Right lobe of liver (tissue), 4 donors: ENCODE measurements at regions not wholly inside any gene's neighbourhood (a gene's known extent, or its start where the extent isn't known, plus 50 kb on each side); places are given as distances from the start of the nearest gene placed in this dataset.

Experiments
- CTCF ChIP-seq, 4 donors: fragments of 200-600 bp in 3 of 4; fragments of 450-650 bp in 1 of 4; IDR thresholded peaks; one replicate each; pipeline versions ENCODE4 v1.5.1 to v1.8.0; 2016 to 2022; ENCODE audit warnings: antibody characterized with exemption in 4 of 4, mild to moderate bottlenecking in 2 of 4
- POLR2A ChIP-seq: fragments of 450-650 bp; IDR thresholded peaks from one replicate; pipeline ENCODE4 v1.6.1; 2017; ENCODE audit warnings: antibody characterized with exemption, mild to moderate bottlenecking
- donor health status: DM: no; HTN: no; CAD: no.
- donor health status: DM: no; HTN: no; CAD: no.
- donor health status: DM: no; HTN: yes; CAD: no.

- no peak for TF ChIP-seq POLR2A
- no peak for TF ChIP-seq CTCF (IDR thresholded peaks at IDR 0.05)
These were observed 133.0 kb upstream of the ZNF32 start for GRCh38 chr10:43781480-43782361.
